ENCODE measurements at regions not wholly inside any gene's neighbourhood (a gene's known extent, or its start where the extent isn't known, plus 50 kb on each side); places are given as distances from the start of the nearest gene placed in this dataset.

DNA sequence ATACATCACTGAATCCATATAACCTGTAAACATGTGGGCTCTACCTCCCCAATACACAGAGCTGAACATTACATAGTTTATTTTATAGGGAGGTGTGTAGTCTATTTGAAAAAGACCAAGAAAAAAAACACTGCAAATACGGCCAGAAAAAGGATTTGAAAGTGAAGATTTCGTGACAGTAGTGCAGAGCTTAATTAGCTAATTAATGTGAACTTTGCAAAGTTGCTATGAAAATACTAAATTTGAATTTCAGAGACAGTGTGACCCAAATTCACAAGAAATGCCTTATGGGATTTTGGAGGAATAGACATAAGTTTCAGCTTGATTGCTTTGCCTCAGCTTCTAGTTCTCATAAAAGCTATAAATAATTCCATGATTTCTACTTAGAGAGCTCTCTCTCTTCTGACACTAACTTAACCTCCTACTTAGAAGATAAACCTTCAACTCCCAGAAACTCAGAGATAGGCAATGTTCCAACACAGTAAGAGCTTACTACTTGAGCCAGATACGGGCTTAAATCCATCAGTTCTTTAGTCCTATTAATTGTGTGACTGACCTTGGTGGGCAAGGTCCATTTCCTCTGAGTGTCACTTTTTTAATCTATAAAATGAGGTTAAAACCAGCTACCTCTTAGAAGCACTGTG lies 87.3 kb upstream of the THBS1 start:
- peaks cover 33% of the 10 kb centered on the region for H3K27me3 ChIP-seq (replicated peaks; ENCODE audit: insufficient read depth, low read depth, low read length, poor library complexity)
- H3K4me1 ChIP-seq (ENCODE audit: insufficient read depth, low read length, poor library complexity, severe bottlenecking), result no peaks in the 10 kb centered on the region
- POLR2A ChIA-PET (ENCODE audit: low non-redundant PET), result no interaction called here
- no peak for TF ChIP-seq CTCF (conservative IDR thresholded peaks at IDR 0.05; ENCODE audit: low read depth, low read length)
- TF ChIP-seq EZH2 (IDR thresholded peaks at IDR 0.05; ENCODE audit: borderline replicate concordance, low read depth, low read length, poor library complexity, severe bottlenecking), result no peak
- H3K4me3 ChIP-seq (ENCODE audit: low read depth, low read length, poor library complexity, severe bottlenecking), result no peak overlapping the region
- no TSS peak for BruUV-seq (replicated peaks)
- intact Hi-C loops (cut with micrococcal nuclease; ENCODE audit: unreplicated experiment), result no loop called here
- CTCF ChIA-PET, result no interaction called here
- H3K36me3 ChIP-seq (ENCODE audit: insufficient read depth, low read length, poor library complexity, severe bottlenecking), result no peaks in the 10 kb centered on the region
- no peaks in the 10 kb centered on the region for H3K9me3 ChIP-seq (ENCODE audit: low read depth, low read length, poor library complexity, severe bottlenecking)
- no peak for DNase-seq (ENCODE audit: low spot score)
- H3K27ac ChIP-seq (ENCODE audit: low read depth, low read length, poor library complexity, severe bottlenecking), result no peak overlapping the region

GRCh38 chr15:39494462-39494861 lies 86.4 kb upstream of the THBS1 start:
- H3K27me3 ChIP-seq (replicated peaks; ENCODE audit: insufficient read depth, low read depth, low read length, poor library complexity), result peaks cover 37% of the 10 kb centered on the region
- no peak overlapping the region for H3K27ac ChIP-seq (ENCODE audit: low read depth, low read length, poor library complexity, severe bottlenecking)
- no peaks in the 10 kb centered on the region for H3K4me1 ChIP-seq (ENCODE audit: insufficient read depth, low read length, poor library complexity, severe bottlenecking)
- no peak for DNase-seq (ENCODE audit: low spot score)
- no peak overlapping the region for H3K4me3 ChIP-seq (ENCODE audit: low read depth, low read length, poor library complexity, severe bottlenecking)
- intact Hi-C loops (cut with micrococcal nuclease; ENCODE audit: unreplicated experiment), result no loop called here
- no TSS peak for BruUV-seq (replicated peaks)
- no peak for TF ChIP-seq EZH2 (IDR thresholded peaks at IDR 0.05; ENCODE audit: borderline replicate concordance, low read depth, low read length, poor library complexity, severe bottlenecking)
- no peak for TF ChIP-seq CTCF (conservative IDR thresholded peaks at IDR 0.05; ENCODE audit: low read depth, low read length)
- ChIA-PET CTCF (no interaction called here), POLR2A (ENCODE audit: low non-redundant PET) (no interaction called here)
- H3K36me3 ChIP-seq (ENCODE audit: insufficient read depth, low read length, poor library complexity, severe bottlenecking), result no peaks in the 10 kb centered on the region
- H3K9me3 ChIP-seq (ENCODE audit: low read depth, low read length, poor library complexity, severe bottlenecking), result no peaks in the 10 kb centered on the region

- BruUV-seq (replicated peaks), result no TSS peak
- Histone ChIP-seq H3K27me3 (replicated peaks; ENCODE audit: insufficient read depth, low read depth, low read length, poor library complexity) (peaks cover 44% of the 10 kb centered on the region), H3K36me3 (ENCODE audit: insufficient read depth, low read length, poor library complexity, severe bottlenecking) (no peaks in the 10 kb centered on the region), H3K4me1 (ENCODE audit: insufficient read depth, low read length, poor library complexity, severe bottlenecking) (no peaks in the 10 kb centered on the region), H3K27ac (ENCODE audit: low read depth, low read length, poor library complexity, severe bottlenecking) (no peak overlapping the region), H3K4me3 (ENCODE audit: low read depth, low read length, poor library complexity, severe bottlenecking) (no peak overlapping the region), H3K9me3 (ENCODE audit: low read depth, low read length, poor library complexity, severe bottlenecking) (no peaks in the 10 kb centered on the region)
- CTCF ChIA-PET, result no interaction called here
- intact Hi-C loops (cut with micrococcal nuclease; ENCODE audit: unreplicated experiment), result no loop called here
- no peak for DNase-seq (ENCODE audit: low spot score)
- TF ChIP-seq EZH2 (IDR thresholded peaks at IDR 0.05; ENCODE audit: borderline replicate concordance, low read depth, low read length, poor library complexity, severe bottlenecking) (no peak), CTCF (conservative IDR thresholded peaks at IDR 0.05; ENCODE audit: low read depth, low read length) (no peak)
- POLR2A ChIA-PET (ENCODE audit: low non-redundant PET), result no interaction called here
Measured at GRCh38 chr15:39495871-39496840, 84.7 kb upstream of the THBS1 start.
